SK-N-SH (cell line): ENCODE measurements at regions not wholly inside any gene's neighbourhood (a gene's known extent, or its start where the extent isn't known, plus 50 kb on each side); places are given as distances from the start of the nearest gene placed in this dataset.

ENCODE experiments used
- CTCF ChIA-PET: fragments of 300-600, 350-600 bp; formaldehyde crosslinking; extraction: SDS; loops from one replicate; lab custom pipeline; 2021; lab: Yijun Ruan, JAX
- POLR2A ChIA-PET: fragments of 350-600 bp; sonication (Branson Sonifier 250); formaldehyde crosslinking; extraction: SDS; loops from one replicate; lab custom pipeline; 2020; ENCODE audit warnings: antibody characterized with exemption, inconsistent platforms; lab: Yijun Ruan, JAX
- DNase-seq: peaks from one replicate; pipeline ENCODE4 v3.0.0; 2012
- H2AFZ ChIP-seq: fragments of 200-600 bp; sonication (generic); 2 replicates; pipeline ENCODE4 v1.8.1; 2016; ENCODE audit warnings: antibody characterized with exemption, mild to moderate bottlenecking, low read depth
- H3F3A ChIP-seq: fragments of 200-600 bp; sonication (generic); replicated peaks from 2 replicates; pipeline ENCODE3; 2016; ENCODE audit warnings: antibody characterized with exemption, mild to moderate bottlenecking; ENCODE audit not compliant: insufficient read depth
- H3K27ac ChIP-seq, 2 experiments: fragments of 200-500 bp in 1 of 2; fragments of 200-600 bp in 1 of 2; sonication (Bioruptor generic) in 1 of 2; sonication (generic), shearing (Covaris generic) in 1 of 2; 2 replicates each; pipeline versions ENCODE4 v1.5.1 to v1.6.1; 2014 to 2016; ENCODE audit warnings: low read depth in 2 of 2, inconsistent platforms in 1 of 2, low read length in 1 of 2, mild to moderate bottlenecking in 1 of 2, mixed read lengths in 1 of 2
- H3K27me3 ChIP-seq: fragments of 200-600 bp; sonication (generic), shearing (Covaris generic); 2 replicates; pipeline ENCODE4 v1.6.1; 2016; ENCODE audit warnings: mixed run types; ENCODE audit not compliant: insufficient read depth
- H3K36me3 ChIP-seq, 2 experiments: fragments of 200-500 bp in 1 of 2; fragments of 200-600 bp in 1 of 2; sonication (Bioruptor generic) in 1 of 2; sonication (generic) in 1 of 2; replicated peaks in 1 of 2; 2 replicates each; pipeline versions ENCODE3 to v1.5.1; 2014 to 2016; ENCODE audit warnings: low read length in 1 of 2, mild to moderate bottlenecking in 1 of 2; ENCODE audit not compliant: insufficient read depth in 2 of 2, control insufficient read depth in 1 of 2
- H3K4me1 ChIP-seq, 2 experiments: fragments of 200-500 bp in 1 of 2; fragments of 200-600 bp in 1 of 2; sonication (Bioruptor generic) in 1 of 2; sonication (generic), shearing (Covaris generic) in 1 of 2; 2 replicates each; pipeline versions ENCODE4 v1.5.1 to v1.6.1; 2014 to 2016; ENCODE audit warnings: low read depth in 1 of 2, low read length in 1 of 2, mixed run types in 1 of 2; ENCODE audit not compliant: insufficient read depth in 2 of 2, control insufficient read depth in 1 of 2
- H3K4me2 ChIP-seq: fragments of 200-600 bp; sonication (generic), shearing (Covaris generic); 2 replicates; pipeline ENCODE4 v1.6.1; 2017; ENCODE audit warnings: mixed run types
- H3K4me3 ChIP-seq, 2 experiments: fragments of 200-500 bp in 1 of 2; fragments of 200-600 bp in 1 of 2; sonication (Bioruptor generic) in 1 of 2; sonication (generic), shearing (Covaris generic) in 1 of 2; 2 replicates each; pipeline versions ENCODE4 v1.5.1 to v1.8.1; 2014 to 2016; ENCODE audit warnings: low read depth in 2 of 2, inconsistent platforms in 1 of 2, low read length in 1 of 2, mild to moderate bottlenecking in 1 of 2, mixed read lengths in 1 of 2, moderate library complexity in 1 of 2
- H3K79me2 ChIP-seq: fragments of 200-600 bp; sonication (generic); 2 replicates; pipeline ENCODE4 v1.8.1; 2017; ENCODE audit warnings: mild to moderate bottlenecking; ENCODE audit not compliant: insufficient read depth
- H3K9ac ChIP-seq: fragments of 200-600 bp; sonication (generic); 2 replicates; pipeline ENCODE4 v1.6.1; 2017; ENCODE audit warnings: mixed run types
- H3K9me2 ChIP-seq: fragments of 200-600 bp; sonication (generic); 2 replicates; pipeline ENCODE4 v1.6.1; 2017; ENCODE audit warnings: mixed run types
- H3K9me3 ChIP-seq: fragments of 200-600 bp; sonication (generic); 2 replicates; pipeline ENCODE4 v1.6.1; 2017; ENCODE audit warnings: mixed run types, mild to moderate bottlenecking, moderate library complexity
- H4K20me1 ChIP-seq: fragments of 200-600 bp; sonication (generic); 2 replicates; pipeline ENCODE4 v1.6.1; 2017; ENCODE audit warnings: mild to moderate bottlenecking, mixed run types; ENCODE audit not compliant: insufficient read depth
- ELF1 ChIP-seq: IDR thresholded peaks from 2 replicates; pipeline ENCODE4 v1.4.0; 2012
- EP300 ChIP-seq, 2 experiments: IDR thresholded peaks; 2 replicates each; pipeline versions ENCODE4 v1.4.0 to v1.6.1; 2012; ENCODE audit warnings: borderline replicate concordance in 1 of 2, low read depth in 1 of 2, low read length in 1 of 2
- EZH2phosphoT487 ChIP-seq: fragments of 200-600 bp; sonication (generic); IDR thresholded peaks from 2 replicates; pipeline ENCODE4 v1.6.1; 2017; ENCODE audit warnings: low read depth, mixed run types, mild to moderate bottlenecking, antibody characterized with exemption, moderate library complexity, borderline replicate concordance
- FOSL2 ChIP-seq: IDR thresholded peaks from 2 replicates; pipeline ENCODE4 v1.4.0; 2012; ENCODE audit warnings: low read depth, mild to moderate bottlenecking, moderate library complexity, borderline replicate concordance
- FOXM1 ChIP-seq: IDR thresholded peaks from 2 replicates; pipeline ENCODE4 v1.4.0; 2012; ENCODE audit warnings: low read depth, mild to moderate bottlenecking
- GATA2 ChIP-seq: sonication (generic); formaldehyde crosslinking; IDR thresholded peaks from 2 replicates; pipeline ENCODE4 v1.5.0; 2020; ENCODE audit warnings: mild to moderate bottlenecking, missing genetic modification reagents
- JUND ChIP-seq: IDR thresholded peaks from 2 replicates; pipeline ENCODE4 v1.4.0; 2012
- MAX ChIP-seq: IDR thresholded peaks from 2 replicates; pipeline ENCODE4 v1.4.0; 2012; ENCODE audit warnings: low read depth
- MEF2A ChIP-seq: IDR thresholded peaks from 2 replicates; pipeline ENCODE4 v1.4.0; 2012; ENCODE audit warnings: low read depth, borderline replicate concordance
- NFIC ChIP-seq: IDR thresholded peaks from 2 replicates; pipeline ENCODE4 v1.4.0; 2012; ENCODE audit warnings: borderline replicate concordance
- POLR2AphosphoS5 ChIP-seq: IDR thresholded peaks from 2 replicates; pipeline ENCODE4 v1.6.1; 2012; ENCODE audit warnings: low read depth, low read length
- RAD21 ChIP-seq: IDR thresholded peaks from 2 replicates; pipeline ENCODE4 v1.6.1; 2012; ENCODE audit warnings: mild to moderate bottlenecking, low read length
- REST ChIP-seq: IDR thresholded peaks from 2 replicates; pipeline ENCODE4 v1.6.1; 2012; ENCODE audit warnings: mild to moderate bottlenecking, low read depth, low read length, moderate library complexity
- SIN3A ChIP-seq: IDR thresholded peaks from 2 replicates; pipeline ENCODE4 v1.6.1; 2012; ENCODE audit warnings: low read depth, mild to moderate bottlenecking, low read length, moderate library complexity, borderline replicate concordance
- TCF12 ChIP-seq: IDR thresholded peaks from 2 replicates; pipeline ENCODE4 v1.4.0; 2012
- USF2 ChIP-seq: fragments of 150-350 bp; IDR thresholded peaks from 2 replicates; pipeline ENCODE4 v1.6.1; 2017; ENCODE audit warnings: antibody characterized with exemption, low read length, low read depth, borderline replicate concordance
- YY1 ChIP-seq: IDR thresholded peaks from 2 replicates; pipeline ENCODE4 v1.4.0; 2012; ENCODE audit warnings: low read depth, mild to moderate bottlenecking
- ZBTB33 ChIP-seq: IDR thresholded peaks from 2 replicates; pipeline ENCODE4 v1.4.0; 2012; ENCODE audit warnings: low read depth, borderline replicate concordance
- WGBS: methylation state at CpG from one replicate; pipeline ENCODE4 v1.1.6; 2017; ENCODE audit warnings: low lambda C conversion rate; 5-methylcytosine and 5-hydroxymethylcytosine counted together

GRCh38 chr17:71522383-71522782, 598.4 kb upstream of the SOX9 start (continued):
- TF ChIP-seq MAX (peak; percentile 82), ELF1 (0 out of 2 replicates have a peak, but pooled peaks have one; percentile 9)

GRCh38 chr17:71527311-71527710, 593.5 kb upstream of the SOX9 start:
- DNase-seq, result no peak
- no peak overlapping the region for H2AFZ ChIP-seq
- 77% methylated on average over 6 of the region's 6 CpGs for whole genome bisulfite sequencing
- H3F3A ChIP-seq, result peaks cover 4% of the 10 kb centered on the region
- ChIA-PET POLR2A (no interaction called here), CTCF (interaction anchor here (1.0 to 1.8 kb wide), 2 partner anchors 11 to 27 kb away, joined by 3 to 7 read pairs; no protein-coding TSS in a partner anchor)
- H3K9me3 ChIP-seq, result no peaks in the 10 kb centered on the region
- H4K20me1 ChIP-seq, result no peaks in the 10 kb centered on the region
- no peaks in the 10 kb centered on the region for H3K27me3 ChIP-seq
- no peaks in the 10 kb centered on the region for H3K9me2 ChIP-seq
- no peak overlapping the region for H3K4me3 ChIP-seq
- no peaks in the 10 kb centered on the region for H3K79me2 ChIP-seq
- no peaks in the 10 kb centered on the region; a peak in 1 of 4 replicates for H3K4me1 ChIP-seq
- TF ChIP-seq POLR2AphosphoS5, result no peak
- no peak for TF ChIP-seq ZBTB33
- TF ChIP-seq TCF12, result no peak
- no peak for TF ChIP-seq JUND
- TF ChIP-seq USF2, result no peak
- TF ChIP-seq GATA2, result no peak
- TF ChIP-seq YY1, result no peak
- TF ChIP-seq FOXM1, result no peak
- no peak for TF ChIP-seq RAD21
- TF ChIP-seq FOSL2, result no peak
- TF ChIP-seq REST, result no peak
- TF ChIP-seq EZH2phosphoT487, result no peak
- TF ChIP-seq SIN3A, result no peak
- TF ChIP-seq NFIC, result no peak
- TF ChIP-seq ELF1, result no peak
- TF ChIP-seq EP300 (IDR thresholded peaks at IDR 0.05; ENCODE audit: borderline replicate concordance in 1 of 2, low read depth in 1 of 2, low read length in 1 of 2), result no peak
- no peak for TF ChIP-seq MEF2A
- H3K27ac ChIP-seq, result no peak overlapping the region
- H3K9ac ChIP-seq, result no peak overlapping the region
- no peak overlapping the region for H3K4me2 ChIP-seq
- no peaks in the 10 kb centered on the region for H3K36me3 ChIP-seq
